Esophagus squamous epithelium (tissue), 4 donors: ENCODE measurements at regions not wholly inside any gene's neighbourhood (a gene's known extent, or its start where the extent isn't known, plus 50 kb on each side); places are given as distances from the start of the nearest gene placed in this dataset.

Source experiments
- POLR2A ChIP-seq, 4 donors: fragments of 450-650 bp; IDR thresholded peaks; one replicate each; pipeline ENCODE4 v1.6.1; 2017; ENCODE audit warnings: antibody characterized with exemption in 4 of 4, mild to moderate bottlenecking in 4 of 4, moderate library complexity in 3 of 4
- TF ChIP-seq, protein P1 (sequence below), 6 experiments: fragments of 450-650 bp in 4 of 6; fragments of 200-600 bp in 2 of 6; sonication (generic) in 2 of 6; IDR thresholded peaks; one replicate each; pipeline ENCODE4 v1.5.1; 2016 to 2019; ENCODE audit warnings: antibody characterized with exemption in 6 of 6, mild to moderate bottlenecking in 4 of 6, moderate library complexity in 4 of 6

DNA sequence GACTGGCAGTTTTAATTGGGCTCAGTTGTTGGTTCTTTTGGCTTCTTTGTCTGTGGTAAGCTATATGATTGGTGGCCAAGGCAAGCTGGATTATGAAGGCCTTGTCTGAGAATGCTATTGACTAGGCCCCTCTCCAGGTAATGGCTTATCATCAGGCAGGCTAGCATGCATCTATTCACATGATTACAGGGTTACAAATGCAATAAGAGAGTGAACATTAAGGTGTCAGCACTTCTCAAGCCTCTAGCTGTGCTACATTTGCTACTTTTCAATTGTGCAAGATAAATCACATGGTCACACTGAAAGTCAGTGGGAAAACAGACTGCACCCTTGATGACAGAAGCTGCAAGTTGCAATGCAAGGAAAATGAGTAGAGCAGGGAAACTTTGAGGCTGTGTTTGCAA is 550.9 kb upstream of the TMPRSS15 start:
- TF ChIP-seq, protein P1, sequence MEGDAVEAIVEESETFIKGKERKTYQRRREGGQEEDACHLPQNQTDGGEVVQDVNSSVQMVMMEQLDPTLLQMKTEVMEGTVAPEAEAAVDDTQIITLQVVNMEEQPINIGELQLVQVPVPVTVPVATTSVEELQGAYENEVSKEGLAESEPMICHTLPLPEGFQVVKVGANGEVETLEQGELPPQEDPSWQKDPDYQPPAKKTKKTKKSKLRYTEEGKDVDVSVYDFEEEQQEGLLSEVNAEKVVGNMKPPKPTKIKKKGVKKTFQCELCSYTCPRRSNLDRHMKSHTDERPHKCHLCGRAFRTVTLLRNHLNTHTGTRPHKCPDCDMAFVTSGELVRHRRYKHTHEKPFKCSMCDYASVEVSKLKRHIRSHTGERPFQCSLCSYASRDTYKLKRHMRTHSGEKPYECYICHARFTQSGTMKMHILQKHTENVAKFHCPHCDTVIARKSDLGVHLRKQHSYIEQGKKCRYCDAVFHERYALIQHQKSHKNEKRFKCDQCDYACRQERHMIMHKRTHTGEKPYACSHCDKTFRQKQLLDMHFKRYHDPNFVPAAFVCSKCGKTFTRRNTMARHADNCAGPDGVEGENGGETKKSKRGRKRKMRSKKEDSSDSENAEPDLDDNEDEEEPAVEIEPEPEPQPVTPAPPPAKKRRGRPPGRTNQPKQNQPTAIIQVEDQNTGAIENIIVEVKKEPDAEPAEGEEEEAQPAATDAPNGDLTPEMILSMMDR (IDR thresholded peaks at IDR 0.05) = no peak
- no peak for TF ChIP-seq POLR2A (IDR thresholded peaks at IDR 0.05)
